ENCODE measurements at regions not wholly inside any gene's neighbourhood (a gene's known extent, or its start where the extent isn't known, plus 50 kb on each side); places are given as distances from the start of the nearest gene placed in this dataset.

DNA sequence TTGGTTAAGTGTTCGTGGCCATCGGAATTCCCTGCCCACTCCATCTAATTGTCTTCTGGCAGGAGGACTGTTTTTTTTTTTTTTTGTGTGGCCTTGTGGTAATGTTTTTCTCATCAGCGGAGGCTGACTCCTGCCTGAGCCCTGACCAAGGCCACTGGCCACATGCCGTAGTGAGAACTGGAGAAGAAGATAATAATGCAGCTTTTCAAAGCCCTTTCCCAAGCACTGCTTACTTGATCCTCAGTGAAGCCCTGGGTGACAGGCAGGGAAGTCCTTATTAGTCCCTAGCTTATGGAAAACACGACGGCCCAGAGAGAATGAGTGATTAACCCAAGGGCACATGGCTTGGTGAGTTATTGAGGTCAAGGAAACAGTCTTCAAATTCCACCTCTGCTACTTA lies 71.2 kb downstream of the ADM start:
- H3K4me3 ChIP-seq, result no peak overlapping the region
- peaks cover 0 to 24% of the 10 kb centered on the region in 2 donors for H3K4me1 ChIP-seq
- no peaks in the 10 kb centered on the region for H3K27me3 ChIP-seq
- peak; percentile 53 for DNase-seq (ENCODE audit: low spot score)
- H3K36me3 ChIP-seq, result no peaks in the 10 kb centered on the region
- TF ChIP-seq, protein P1, sequence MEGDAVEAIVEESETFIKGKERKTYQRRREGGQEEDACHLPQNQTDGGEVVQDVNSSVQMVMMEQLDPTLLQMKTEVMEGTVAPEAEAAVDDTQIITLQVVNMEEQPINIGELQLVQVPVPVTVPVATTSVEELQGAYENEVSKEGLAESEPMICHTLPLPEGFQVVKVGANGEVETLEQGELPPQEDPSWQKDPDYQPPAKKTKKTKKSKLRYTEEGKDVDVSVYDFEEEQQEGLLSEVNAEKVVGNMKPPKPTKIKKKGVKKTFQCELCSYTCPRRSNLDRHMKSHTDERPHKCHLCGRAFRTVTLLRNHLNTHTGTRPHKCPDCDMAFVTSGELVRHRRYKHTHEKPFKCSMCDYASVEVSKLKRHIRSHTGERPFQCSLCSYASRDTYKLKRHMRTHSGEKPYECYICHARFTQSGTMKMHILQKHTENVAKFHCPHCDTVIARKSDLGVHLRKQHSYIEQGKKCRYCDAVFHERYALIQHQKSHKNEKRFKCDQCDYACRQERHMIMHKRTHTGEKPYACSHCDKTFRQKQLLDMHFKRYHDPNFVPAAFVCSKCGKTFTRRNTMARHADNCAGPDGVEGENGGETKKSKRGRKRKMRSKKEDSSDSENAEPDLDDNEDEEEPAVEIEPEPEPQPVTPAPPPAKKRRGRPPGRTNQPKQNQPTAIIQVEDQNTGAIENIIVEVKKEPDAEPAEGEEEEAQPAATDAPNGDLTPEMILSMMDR (IDR thresholded peaks at IDR 0.05), result no peak
- H3K27ac ChIP-seq, result no peak overlapping the region
- no peaks in the 10 kb centered on the region for H3K9me3 ChIP-seq

DNA sequence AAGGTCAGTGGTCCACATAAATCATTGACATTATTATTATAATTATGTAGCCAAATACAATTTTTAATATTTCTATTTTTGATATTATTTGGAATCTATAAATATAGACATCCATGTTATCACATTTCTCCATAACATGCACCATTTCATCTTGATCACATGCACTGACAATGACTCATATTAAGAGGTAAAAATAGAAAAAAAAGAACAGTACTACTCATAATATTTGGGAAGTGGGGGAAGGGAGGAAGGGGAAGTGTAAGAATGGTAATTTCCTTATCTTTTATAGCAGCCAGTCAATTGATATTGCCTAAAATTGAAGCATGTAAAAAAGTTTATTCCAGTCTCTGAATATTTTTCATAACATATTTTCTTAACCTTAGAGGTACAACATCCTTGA lies 72.3 kb downstream of the ADM start:
- Histone ChIP-seq H3K4me3 (no peak overlapping the region), H3K4me1 (peaks cover 0 to 24% of the 10 kb centered on the region in 2 donors), H3K9me3 (no peaks in the 10 kb centered on the region), H3K27ac (no peak overlapping the region), H3K36me3 (no peaks in the 10 kb centered on the region), H3K27me3 (no peaks in the 10 kb centered on the region)
- DNase-seq (ENCODE audit: low spot score), result no peak
- TF ChIP-seq, protein P1 (IDR thresholded peaks at IDR 0.05), result no peak

DNA sequence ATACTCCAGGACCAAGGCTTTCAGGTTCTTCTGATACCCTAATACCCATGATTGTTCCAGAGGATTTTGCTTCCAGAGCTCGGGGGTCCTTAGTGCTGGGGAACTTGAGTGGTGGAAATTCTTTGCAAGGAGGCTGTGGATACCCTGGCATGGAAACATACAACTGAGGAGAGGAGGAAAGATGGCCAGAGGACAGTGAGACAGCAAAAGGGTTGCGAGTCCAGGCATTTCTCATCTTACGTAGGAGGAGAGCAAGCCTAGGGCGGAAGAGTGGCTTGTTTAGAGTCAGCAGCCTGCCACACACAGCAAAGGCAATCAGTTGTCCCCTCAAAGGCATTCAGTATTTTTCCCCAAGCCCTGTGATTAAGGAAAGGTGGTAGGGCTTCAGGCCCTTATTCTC lies 73.5 kb downstream of the ADM start:
- Histone ChIP-seq H3K27ac (no peak overlapping the region), H3K4me1 (peaks cover 0 to 22% of the 10 kb centered on the region in 2 donors), H3K27me3 (no peaks in the 10 kb centered on the region), H3K9me3 (no peaks in the 10 kb centered on the region), H3K36me3 (no peaks in the 10 kb centered on the region), H3K4me3 (no peak overlapping the region)
- no peak for DNase-seq (ENCODE audit: low spot score)
- TF ChIP-seq, protein P1 (IDR thresholded peaks at IDR 0.05), result no peak

DNA sequence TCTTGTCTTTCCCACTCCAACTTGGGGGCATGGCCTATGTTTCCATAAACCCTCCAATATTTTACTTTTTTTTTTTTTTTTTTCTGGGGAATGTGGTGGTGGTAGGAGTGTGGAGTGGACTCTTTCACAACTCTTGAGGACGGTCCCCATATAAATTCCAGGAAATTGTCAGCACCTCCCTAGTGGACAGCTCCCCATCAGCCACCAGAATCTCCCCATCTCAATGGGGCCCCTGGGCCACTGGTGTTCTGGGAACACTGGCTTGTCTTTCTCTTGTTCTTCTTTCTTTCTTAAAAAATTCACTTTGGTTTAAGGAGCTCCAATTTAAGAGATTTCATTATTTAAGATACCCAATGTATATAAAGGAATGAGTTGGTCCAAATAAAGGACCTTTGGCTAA lies 74.1 kb downstream of the ADM start:
- Histone ChIP-seq H3K4me1 (peaks cover 0 to 20% of the 10 kb centered on the region in 2 donors), H3K27me3 (no peaks in the 10 kb centered on the region), H3K4me3 (no peak overlapping the region), H3K36me3 (no peaks in the 10 kb centered on the region), H3K27ac (no peak overlapping the region), H3K9me3 (no peaks in the 10 kb centered on the region)
- TF ChIP-seq, protein P1 (IDR thresholded peaks at IDR 0.05), result no peak
- no peak for DNase-seq (ENCODE audit: low spot score)

DNA sequence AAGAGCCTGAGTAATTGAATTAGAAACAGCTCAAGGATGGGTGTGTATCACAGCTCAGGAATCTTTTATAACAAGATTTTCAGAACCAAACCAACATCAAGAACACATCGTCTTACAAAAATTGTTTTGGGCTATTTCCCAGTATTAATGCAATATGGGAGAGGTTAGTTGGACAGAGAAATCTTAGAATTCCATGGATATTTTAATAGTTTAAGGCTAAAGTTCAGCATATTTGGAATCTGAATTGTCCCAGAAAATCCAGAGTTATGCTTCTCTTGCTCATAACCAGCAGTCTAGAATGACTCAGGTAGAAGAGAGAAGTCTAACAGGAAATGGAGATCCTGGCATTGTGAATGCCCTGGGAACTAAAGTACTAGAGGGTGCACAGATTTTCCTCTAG lies 74.6 kb downstream of the ADM start:
- Histone ChIP-seq H3K4me3 (no peak overlapping the region), H3K4me1 (peaks cover 0 to 20% of the 10 kb centered on the region in 2 donors), H3K27me3 (no peaks in the 10 kb centered on the region), H3K27ac (no peak overlapping the region), H3K9me3 (no peaks in the 10 kb centered on the region), H3K36me3 (no peaks in the 10 kb centered on the region)
- TF ChIP-seq, protein P1 (IDR thresholded peaks at IDR 0.05), result no peak
- no peak for DNase-seq (ENCODE audit: low spot score)

DNA sequence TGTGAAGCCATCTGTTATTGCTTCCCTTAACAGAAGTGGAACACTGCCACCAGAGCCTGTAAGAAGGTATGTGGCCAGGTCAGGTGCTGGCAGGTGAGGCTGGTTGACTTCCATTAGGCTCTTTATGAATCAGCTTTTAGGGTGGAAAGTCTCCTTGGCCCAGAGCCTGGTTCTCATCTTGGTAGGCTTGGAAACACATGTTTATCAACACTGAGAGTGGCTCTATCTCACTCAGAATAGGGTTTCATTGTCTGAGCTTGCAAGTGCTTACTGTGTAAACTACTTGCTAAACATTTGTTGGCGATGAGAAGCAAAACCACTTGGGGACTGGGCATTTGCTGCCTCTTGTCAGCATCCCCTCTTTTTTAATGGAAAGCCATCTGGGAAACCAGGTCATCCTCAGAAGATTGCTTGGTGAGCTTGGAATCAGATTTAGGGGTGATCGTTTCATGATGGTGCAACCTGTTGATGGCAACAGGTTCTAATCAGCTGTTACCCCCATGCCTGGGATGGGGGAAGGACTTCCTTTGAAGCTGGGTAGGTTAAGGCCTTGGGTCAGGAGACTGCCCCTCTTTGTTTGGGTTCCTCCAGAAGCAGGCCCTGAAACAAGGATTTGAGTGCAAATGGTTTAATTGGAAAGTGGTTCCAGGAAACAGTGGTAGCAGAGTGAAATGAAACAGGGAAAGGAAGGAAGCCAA lies 75.0 kb upstream of the AMPD3 start:
- Histone ChIP-seq H3K9me3 (no peaks in the 10 kb centered on the region), H3K27ac (no peak overlapping the region), H3K27me3 (no peaks in the 10 kb centered on the region), H3K4me1 (peaks cover 0 to 20% of the 10 kb centered on the region in 2 donors), H3K4me3 (no peak overlapping the region), H3K36me3 (no peaks in the 10 kb centered on the region)
- DNase-seq (ENCODE audit: low spot score), result no peak
- TF ChIP-seq, protein P1 (IDR thresholded peaks at IDR 0.05), result no peak
